SK-MEL-5 (cell line): ENCODE measurements at regions not wholly inside any gene's neighbourhood (a gene's known extent, or its start where the extent isn't known, plus 50 kb on each side); places are given as distances from the start of the nearest gene placed in this dataset.

Experiments used
- DNase-seq: peaks from one replicate; pipeline ENCODE4 v3.0.0-alpha.2; 2016; ENCODE audit warnings: low read depth, low spot score
- in situ Hi-C: cut with HindIII; loops from 2 replicates; pipeline ENCODE4 v1.10.0; 2016; ENCODE audit warnings: low sequenced_read_pairs, high pct_unique_total_duplicates, low pct_unique_long_range_greater_than_20kb
- small RNA-seq, 2 experiments: library from RNA; depleted of rRNA; stranded (forward); fragments of <200 nt; gene quantifications; one replicate each; pipeline ENCODE3, GENCODE V24; 2014

DNA sequence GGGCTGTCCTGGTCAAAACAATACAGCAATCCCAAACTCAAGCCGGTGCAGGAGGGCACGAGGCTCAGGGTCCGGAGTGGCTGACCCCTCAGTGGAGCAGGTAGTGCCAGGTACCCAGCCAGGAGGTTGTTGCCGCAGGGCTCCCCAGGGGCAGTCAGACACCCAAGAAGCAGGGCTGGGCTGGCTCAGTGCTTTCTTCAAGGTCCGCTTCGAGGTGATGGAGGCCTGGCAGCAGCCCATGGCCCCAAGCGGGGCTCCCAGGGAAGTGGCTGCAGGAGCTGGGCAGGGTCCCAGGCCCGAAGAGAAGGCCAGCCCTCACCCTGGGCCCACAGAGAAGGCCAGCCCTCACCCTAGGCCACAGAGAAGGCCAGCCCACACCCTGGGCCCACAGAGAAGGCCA lies 55.3 kb upstream of the COPS8 start:
- in situ Hi-C loops = no loop called here
- no peak for DNase-seq

DNA sequence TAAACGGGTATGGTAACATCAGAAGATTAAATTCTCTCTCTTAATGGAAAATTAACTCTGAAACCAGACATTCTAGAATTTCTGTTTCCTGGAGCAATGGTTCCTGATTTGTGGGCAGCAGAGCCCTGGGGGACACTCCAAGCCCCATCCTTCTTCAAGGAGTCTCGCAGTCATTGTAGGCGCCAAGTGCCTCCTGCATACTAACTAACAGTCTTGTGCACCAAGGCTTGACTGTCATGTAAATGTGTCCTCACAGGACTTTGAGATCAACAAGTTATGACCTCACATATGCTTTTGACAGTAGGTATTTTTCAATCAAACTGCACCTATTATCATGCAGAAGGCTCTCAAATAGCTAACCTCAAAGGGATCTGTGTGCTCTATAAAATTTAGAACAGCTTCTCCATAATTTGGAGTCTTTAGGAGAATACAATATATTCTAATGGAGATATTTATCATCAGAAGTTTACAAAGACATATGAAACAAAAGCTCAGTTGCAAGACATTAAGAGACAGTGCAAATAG lies 52.1 kb upstream of the COPS8 start:
- in situ Hi-C loops = no loop called here
- DNase-seq = no peak

DNA sequence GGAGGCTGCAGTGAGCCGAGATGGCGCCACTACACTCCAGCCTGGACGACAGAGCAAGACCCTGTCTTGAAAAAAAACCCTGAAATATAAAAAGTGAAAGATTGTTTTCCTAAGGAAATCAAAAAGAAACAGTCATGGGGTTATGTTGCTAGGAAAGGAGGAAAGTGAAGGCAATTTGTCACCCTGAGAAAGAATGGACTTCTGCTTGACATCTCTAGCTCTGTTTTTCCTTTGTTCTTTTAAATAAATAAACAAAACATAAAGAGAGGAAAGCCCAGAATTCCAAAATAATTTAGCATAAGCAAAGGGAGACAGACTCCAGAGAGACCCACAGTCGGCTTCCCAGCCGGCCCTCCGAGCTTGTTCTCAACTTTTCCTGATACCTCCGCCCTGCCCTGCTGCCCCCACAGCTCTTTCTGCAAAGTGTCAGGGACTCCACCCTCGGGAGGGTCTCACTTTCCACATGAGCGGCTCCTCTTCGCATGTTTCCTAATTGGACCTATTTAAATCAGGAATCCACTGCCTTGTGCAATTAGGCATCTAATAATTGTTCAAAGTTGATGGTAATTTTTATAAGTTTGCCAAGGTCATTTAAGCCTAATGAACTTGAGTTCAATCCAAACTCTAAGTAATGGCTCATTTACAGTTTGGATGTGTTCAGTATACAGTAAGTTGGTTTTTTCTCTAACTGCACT lies 49.8 kb upstream of the COPS8 start:
- no peak for DNase-seq
- in situ Hi-C loops = no loop called here

Small RNAs in the stretch of these regions (small RNA-seq; reads per million reads assigned to genes)
- gene RNU6-1051P = 0 reads per million in 2 experiments
